GM12878 (cell line): ENCODE measurements at regions not wholly inside any gene's neighbourhood (a gene's known extent, or its start where the extent isn't known, plus 50 kb on each side); places are given as distances from the start of the nearest gene placed in this dataset.

Source experiments
- ATAC-seq: fragments of 200-7000 bp; cut with Tn5 transposase; 3 replicates; pipeline ENCODE4 v1.9.1; 2020; ENCODE audit warnings: mild to moderate bottlenecking, moderate library complexity
- BruUV-seq: library from RNA; stranded (reverse); fragments of 400-500 nt; replicated peaks from 2 replicates; lab custom pipeline; 2021; lab: Mats Ljungman, UMichigan
- CTCF ChIA-PET: fragments of 300-600 bp; sonication (Branson Sonifier 250); formaldehyde crosslinking; extraction: SDS; loops from one replicate; lab custom pipeline; 2021; ENCODE audit warnings: inconsistent platforms; lab: Yijun Ruan, JAX
- POLR2A ChIA-PET: fragments of 350-600 bp; formaldehyde crosslinking; extraction: SDS; loops from one replicate; lab custom pipeline; 2021; ENCODE audit warnings: inconsistent platforms; lab: Charles Lee
- RAD21 ChIA-PET: fragments of 300-600 bp; sonication (Branson Sonifier 250); formaldehyde crosslinking; loops from one replicate; lab custom pipeline; 2023; ENCODE audit warnings: antibody characterized with exemption; ENCODE audit not compliant: unreplicated experiment; lab: Charles Lee
- SMC1A ChIA-PET: fragments of 300-600 bp; sonication (Branson Sonifier 250); formaldehyde crosslinking; loops from one replicate; lab custom pipeline; 2023; ENCODE audit not compliant: unreplicated experiment, uncharacterized antibody; lab: Charles Lee
- DNase-seq: peaks from one replicate; pipeline ENCODE4 v3.0.0-alpha.2; 2011; ENCODE audit warnings: low read depth, low spot score
- FAIRE-seq: peaks from 3 replicates; lab custom pipeline; 2011; peaks lifted over from hg19 to GRCh38; lab: Jason Lieb, UNC
- H2AFZ ChIP-seq: 2 replicates; pipeline ENCODE4 v1.6.0; 2011; ENCODE audit warnings: low read depth, low read length, control low read depth; ENCODE audit not compliant: control insufficient read depth
- H3K27ac ChIP-seq: 2 replicates; pipeline ENCODE4 v1.5.1; 2011; ENCODE audit warnings: control low read depth; ENCODE audit not compliant: control insufficient read depth, insufficient read depth
- H3K27me3 ChIP-seq, 2 experiments: replicated peaks in 1 of 2; 2 replicates each; pipeline versions ENCODE4 v1.6.0 to v1.6.1; 2011; ENCODE audit warnings: low read length in 1 of 2; ENCODE audit not compliant: control insufficient read depth in 2 of 2, insufficient read depth in 2 of 2
- H3K36me3 ChIP-seq, 2 experiments: 2 replicates each; pipeline ENCODE4 v1.5.1; 2011; ENCODE audit warnings: low read length in 1 of 2; ENCODE audit not compliant: control insufficient read depth in 2 of 2, insufficient read depth in 2 of 2
- H3K4me1 ChIP-seq: 2 replicates; pipeline ENCODE4 v1.6.1; 2011; ENCODE audit warnings: mild to moderate bottlenecking, low read length, moderate library complexity, mixed read lengths; ENCODE audit not compliant: control insufficient read depth, insufficient read depth
- H3K4me2 ChIP-seq: 2 replicates; pipeline ENCODE4 v1.6.0; 2011; ENCODE audit warnings: control low read depth; ENCODE audit not compliant: control insufficient read depth, insufficient read depth
- H3K4me3 ChIP-seq: fragments of 200-600 bp; sonication (generic); 2 replicates; pipeline ENCODE4 v1.5.1; 2016
- H3K79me2 ChIP-seq: 2 replicates; pipeline ENCODE4 v1.6.0; 2011; ENCODE audit warnings: low read length; ENCODE audit not compliant: control insufficient read depth, insufficient read depth
- H3K9ac ChIP-seq: 2 replicates; pipeline ENCODE4 v1.8.0; 2011; ENCODE audit warnings: low read length, control low read depth, mixed read lengths; ENCODE audit not compliant: control insufficient read depth, insufficient read depth
- H3K9me3 ChIP-seq: replicated peaks from 3 replicates; pipeline ENCODE4 v1.5.1; 2011; ENCODE audit warnings: mild to moderate bottlenecking, low read length; ENCODE audit not compliant: control insufficient read depth, insufficient read depth
- H4K20me1 ChIP-seq: 2 replicates; pipeline ENCODE4 v1.6.0; 2011; ENCODE audit not compliant: control insufficient read depth, insufficient read depth
- BMI1 ChIP-seq: fragments of 450-650 bp; IDR thresholded peaks from 2 replicates; pipeline ENCODE4 v1.6.1; 2016; ENCODE audit warnings: mild to moderate bottlenecking, moderate library complexity, borderline replicate concordance
- EED ChIP-seq: sonication (generic); IDR thresholded peaks from 2 replicates; pipeline ENCODE4 v1.6.1; 2016; ENCODE audit warnings: antibody characterized with exemption, low read depth
- HDAC6 ChIP-seq: fragments of 200-600 bp; sonication (generic); IDR thresholded peaks from one replicate; pipeline ENCODE4 v1.8.0; 2017; ENCODE audit warnings: antibody characterized with exemption; ENCODE audit not compliant: unreplicated experiment
- HSF1 ChIP-seq: fragments of 150-350 bp; IDR thresholded peaks from 2 replicates; pipeline ENCODE4 v1.6.1; 2014; ENCODE audit warnings: mild to moderate bottlenecking, low read depth, low read length
- IRF4 ChIP-seq: IDR thresholded peaks from 2 replicates; pipeline ENCODE4 v1.6.1; 2011; ENCODE audit warnings: low read depth, low read length
- KAT2A ChIP-seq: conservative IDR thresholded peaks from 2 replicates; pipeline ENCODE4 v1.6.1; 2011; ENCODE audit warnings: low read depth, low read length; ENCODE audit not compliant: control insufficient read depth
- LARP7 ChIP-seq: fragments of 450-650 bp; IDR thresholded peaks from 2 replicates; pipeline ENCODE4 v1.6.1; 2017; ENCODE audit warnings: mild to moderate bottlenecking
- MXI1 ChIP-seq: fragments of 150-350 bp; IDR thresholded peaks from 2 replicates; pipeline ENCODE4 v1.6.1; 2011; ENCODE audit warnings: low read depth, mild to moderate bottlenecking, inconsistent platforms, low read length, improper control_type of control experiment
- PAX8 ChIP-seq: fragments of 450-650 bp; IDR thresholded peaks from 2 replicates; pipeline ENCODE4 v1.6.1; 2017; ENCODE audit warnings: mild to moderate bottlenecking, moderate library complexity
- RAD51 ChIP-seq: fragments of 450-650 bp; IDR thresholded peaks from 2 replicates; pipeline ENCODE4 v1.6.1; 2016; ENCODE audit warnings: moderate library complexity, mild to moderate bottlenecking, inconsistent platforms
- RB1 ChIP-seq: fragments of 450-650 bp; formaldehyde crosslinking; IDR thresholded peaks from 2 replicates; pipeline ENCODE4 v1.6.1; 2017; ENCODE audit warnings: mild to moderate bottlenecking, borderline replicate concordance
- SIN3A ChIP-seq: IDR thresholded peaks from 2 replicates; pipeline ENCODE4 v1.6.1; 2012; ENCODE audit warnings: low read depth, low read length, improper control_type of control experiment
- STAT3 ChIP-seq: IDR thresholded peaks from 2 replicates; pipeline ENCODE4 v1.6.1; 2011; ENCODE audit warnings: low read depth, low read length, improper control_type of control experiment
- USF1 ChIP-seq: IDR thresholded peaks from 2 replicates; pipeline ENCODE4 v1.6.1; 2011; ENCODE audit warnings: borderline replicate concordance, low read depth, mild to moderate bottlenecking, moderate library complexity, mixed read lengths, low read length; ENCODE audit not compliant: insufficient read depth; ENCODE audit errors: extremely low read length
- ZNF384 ChIP-seq: IDR thresholded peaks from 2 replicates; pipeline ENCODE4 v1.6.1; 2012; ENCODE audit warnings: low read depth, mild to moderate bottlenecking, low read length, improper control_type of control experiment, borderline replicate concordance
- in situ Hi-C: fragments of 300-500 bp; cut with MboI; formaldehyde crosslinking; loops from 9 replicates; pipeline ENCODE4 v1.14.3; 2018; ENCODE audit warnings: mixed read lengths
- intact Hi-C: fragments of 100-400 bp; cut with micrococcal nuclease; formaldehyde crosslinking; loops from one replicate; pipeline ENCODE4 v1.14.2; 2022; ENCODE audit not compliant: unreplicated experiment

GRCh38 chr4:41874873-41875272 lies 60.4 kb upstream of the TMEM33 start:
- H3K36me3 ChIP-seq, result no peaks in the 10 kb centered on the region
- ChIA-PET CTCF (interaction anchor here (0.9 to 2.7 kb wide), 5 partner anchors 10 to 594 kb away, joined by 3 to 24 read pairs (median 3); no protein-coding TSS in a partner anchor), RAD21 (no interaction called here)
- DNase-seq (no peak), FAIRE-seq (no peak), ATAC-seq (no peak)
- H3K4me3 ChIP-seq, result no peak overlapping the region
- no peak overlapping the region for H3K9ac ChIP-seq
- BruUV-seq, result no TSS peak
- H3K4me1 ChIP-seq, result no peaks in the 10 kb centered on the region
- H3K79me2 ChIP-seq, result no peaks in the 10 kb centered on the region
- no peak overlapping the region for H3K27ac ChIP-seq
- H2AFZ ChIP-seq, result no peak overlapping the region
- H3K4me2 ChIP-seq, result no peak overlapping the region
- H3K9me3 ChIP-seq, result no peaks in the 10 kb centered on the region
- intact Hi-C loops (no loop called here), in situ Hi-C loops (no loop called here)
- no peak for TF ChIP-seq PAX8
- TF ChIP-seq STAT3, result no peak
- TF ChIP-seq HDAC6, result no peak
- TF ChIP-seq SIN3A, result no peak
- no peak for TF ChIP-seq LARP7
- no peak for TF ChIP-seq HSF1
- TF ChIP-seq RAD51, result no peak
- no peak for TF ChIP-seq BMI1
- no peak for TF ChIP-seq IRF4
- TF ChIP-seq KAT2A, result no peak
- no peak for TF ChIP-seq RB1
- no peak for TF ChIP-seq EED
- no peak for TF ChIP-seq ZNF384
- TF ChIP-seq USF1, result no peak
- no peak for TF ChIP-seq MXI1
- TF ChIP-seq, all 136 proteins: peak for 0
- ChIA-PET POLR2A (interaction anchor here (0.5 kb wide), 1 partner anchor 116 kb away, joined by 3 read pairs; no protein-coding TSS in a partner anchor), SMC1A (interaction anchor here (1.8 kb wide), 1 partner anchor 13 kb away, joined by 7 read pairs; no protein-coding TSS in a partner anchor)
- H3K27me3 ChIP-seq, result peaks cover 15 to 23% of the 10 kb centered on the region in 2 experiments
- no peaks in the 10 kb centered on the region for H4K20me1 ChIP-seq
